Endometrium (tissue), 2 donors: ENCODE measurements at regions not wholly inside any gene's neighbourhood (a gene's known extent, or its start where the extent isn't known, plus 50 kb on each side); places are given as distances from the start of the nearest gene placed in this dataset.
"Not testable (repeated sequence)": the region's sequence is repeated elsewhere in the genome, so short reads cannot be mapped to it uniquely, and the experiment has no call there.

Experiments used
- FAIRE-seq: peaks from 2 replicates; lab custom pipeline; 2012; peaks lifted over from hg19 to GRCh38; lab: Jason Lieb, UNC
- donor health status: control.
- donor health status: control.

- FAIRE-seq = no peak
Measured at GRCh38 chr3:164927728-164928127, 150.6 kb downstream of the SI start.

- no peak for FAIRE-seq
Measured at GRCh38 chr3:164918905-164919304, 159.4 kb downstream of the SI start.

GRCh38 chr3:164912916-164913315, 165.4 kb downstream of the SI start:
- FAIRE-seq = no peak

DNA sequence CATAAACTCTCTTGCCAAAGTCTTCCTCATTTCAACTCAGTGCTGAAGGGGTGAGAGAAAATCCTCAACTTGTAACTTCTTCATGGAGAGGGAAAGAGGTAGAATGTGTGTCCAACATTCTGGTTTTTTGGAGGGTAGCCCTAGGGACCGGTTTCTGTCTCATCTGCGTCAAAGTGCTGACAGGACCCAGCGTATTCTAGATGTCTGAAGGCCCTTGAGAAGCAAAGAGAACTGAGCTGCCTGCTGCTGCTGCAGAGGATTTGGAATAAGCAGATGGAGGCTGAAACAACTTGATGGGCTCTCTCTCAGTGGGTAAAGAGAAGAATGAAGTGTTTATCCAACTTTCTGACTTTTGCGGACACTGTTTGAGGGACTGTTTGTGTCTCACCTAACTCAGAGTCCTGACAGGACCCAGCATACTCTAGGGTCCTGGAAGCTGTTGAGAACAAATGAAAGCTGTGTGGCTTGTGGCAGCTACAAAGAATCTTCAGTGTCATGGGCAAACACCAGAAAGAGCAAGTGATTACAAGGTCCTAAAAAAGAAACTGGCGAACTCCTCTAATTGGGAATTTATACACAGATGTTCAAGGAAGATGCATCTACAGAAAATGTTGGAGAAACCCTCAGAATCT, 174.4 kb downstream of the SI start:
- no peak for FAIRE-seq

- FAIRE-seq = no peak
Measured at GRCh38 chr3:164897342-164897741, 181.0 kb downstream of the SI start.

- no peak for FAIRE-seq
Measured at GRCh38 chr3:164890061-164890460, 188.2 kb downstream of the SI start.

GRCh38 chr3:164883171-164883570, 195.1 kb downstream of the SI start:
- FAIRE-seq = no peak

DNA sequence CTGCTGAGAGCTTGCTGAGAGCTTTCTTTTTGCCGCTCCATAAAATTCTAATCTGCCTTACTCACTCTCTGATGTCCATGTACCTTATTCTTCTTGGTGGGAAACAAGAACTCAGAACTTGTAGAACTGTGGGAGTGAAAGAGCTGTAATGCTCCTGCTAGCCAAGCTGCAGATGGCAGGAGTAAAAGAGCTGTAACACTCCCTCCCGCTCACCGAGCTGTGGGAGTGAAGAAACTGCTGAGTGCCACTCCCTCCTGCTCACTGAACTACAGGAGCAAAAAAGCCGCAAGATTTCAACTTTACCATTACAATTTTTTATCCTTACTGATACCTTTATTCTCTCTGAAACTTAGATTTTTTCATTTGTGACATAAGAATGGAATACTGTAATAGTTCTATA, 199.1 kb downstream of the SI start:
- FAIRE-seq = no peak

DNA sequence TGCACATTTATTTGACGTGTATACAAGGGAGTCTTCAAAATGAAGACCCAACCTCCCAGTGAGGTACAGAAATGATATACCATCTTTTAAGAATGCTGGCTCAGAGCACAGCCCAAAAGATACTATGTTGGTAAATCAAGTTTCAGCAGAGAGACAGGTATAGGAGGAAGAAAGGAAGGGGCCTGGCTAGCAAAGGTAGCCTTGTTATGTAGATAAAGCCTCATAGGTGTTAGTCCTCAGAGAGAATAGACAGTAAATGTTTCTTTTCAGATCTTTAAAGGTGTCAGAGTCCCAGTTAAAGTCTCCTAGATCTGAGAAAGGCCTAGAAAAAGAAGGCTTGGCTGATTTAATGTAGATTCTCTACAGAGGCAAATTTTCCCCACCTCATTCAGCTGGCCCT, 213.8 kb downstream of the SI start:
- no peak for FAIRE-seq

- FAIRE-seq = no peak
Measured at GRCh38 chr3:164852866-164853265, 225.4 kb downstream of the SI start.

- no peak for FAIRE-seq
Measured at GRCh38 chr3:164851905-164852304, 226.4 kb downstream of the SI start.

GRCh38 chr3:164851204-164851603, 227.1 kb downstream of the SI start:
- no peak for FAIRE-seq

GRCh38 chr3:164848923-164849322, 229.4 kb downstream of the SI start:
- no peak for FAIRE-seq

- FAIRE-seq = no peak
Measured at GRCh38 chr3:164845739-164846138, 232.6 kb downstream of the SI start.

DNA sequence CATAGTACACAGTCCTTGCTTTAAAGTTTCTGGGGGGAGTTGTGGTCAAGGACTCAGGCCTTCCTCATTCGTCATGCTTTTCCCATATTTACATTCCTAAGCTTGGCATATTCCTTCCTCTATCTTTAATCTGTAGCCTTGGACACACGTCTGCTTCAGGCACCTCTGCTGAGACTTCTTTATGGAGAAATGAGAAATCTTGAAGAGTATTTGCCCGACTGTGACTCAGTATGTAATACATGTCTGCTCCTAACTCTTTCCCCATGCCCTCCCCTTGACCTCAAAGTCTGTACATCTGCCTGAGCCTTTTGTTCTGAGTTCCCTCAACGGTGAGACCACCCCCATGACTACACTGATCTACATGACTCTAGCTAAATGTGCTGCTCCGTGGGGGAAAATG, 246.1 kb downstream of the SI start:
- FAIRE-seq = no peak

- FAIRE-seq = no peak
Measured at GRCh38 chr3:164818318-164818717, 260.0 kb downstream of the SI start.

GRCh38 chr3:164814106-164814505, 264.2 kb downstream of the SI start:
- no peak for FAIRE-seq

DNA sequence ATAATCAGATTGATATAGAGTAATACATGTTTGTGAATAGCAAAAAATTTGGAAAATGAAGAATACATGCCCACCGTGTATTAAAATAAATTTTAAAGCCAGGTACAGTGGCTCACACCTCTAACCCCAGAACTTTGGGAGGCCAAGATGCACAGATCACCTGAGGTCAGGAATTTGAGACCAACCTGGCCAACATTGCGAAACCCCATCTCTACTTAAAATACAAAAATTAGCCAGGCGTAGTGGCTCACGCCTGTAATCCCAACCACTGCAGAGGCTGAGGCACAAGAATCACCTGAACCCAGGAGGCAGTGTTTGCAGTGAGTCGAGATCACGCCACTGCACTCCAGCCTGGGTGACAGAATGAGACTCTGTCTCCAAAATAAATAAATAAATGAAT, 266.3 kb downstream of the SI start:
- no peak for FAIRE-seq

DNA sequence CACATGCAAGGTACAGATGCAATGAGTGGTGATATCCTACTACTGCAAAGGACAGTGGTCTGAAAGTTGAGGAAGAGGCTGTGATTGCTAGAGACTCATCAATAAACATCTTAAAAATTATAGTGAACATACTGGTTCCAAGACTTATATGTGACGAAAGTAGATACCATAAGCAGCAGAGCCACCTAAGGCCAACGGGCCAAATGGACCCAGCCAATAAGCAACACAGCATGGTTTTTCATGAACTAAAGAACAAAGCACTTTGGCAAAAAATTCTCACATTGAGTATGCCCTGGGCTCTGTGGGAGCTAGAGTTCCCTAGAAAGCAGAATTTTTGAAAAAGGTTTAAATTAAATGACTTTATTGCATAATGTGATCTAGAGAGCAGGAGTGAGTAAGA, 272.1 kb downstream of the SI start:
- FAIRE-seq = no peak

DNA sequence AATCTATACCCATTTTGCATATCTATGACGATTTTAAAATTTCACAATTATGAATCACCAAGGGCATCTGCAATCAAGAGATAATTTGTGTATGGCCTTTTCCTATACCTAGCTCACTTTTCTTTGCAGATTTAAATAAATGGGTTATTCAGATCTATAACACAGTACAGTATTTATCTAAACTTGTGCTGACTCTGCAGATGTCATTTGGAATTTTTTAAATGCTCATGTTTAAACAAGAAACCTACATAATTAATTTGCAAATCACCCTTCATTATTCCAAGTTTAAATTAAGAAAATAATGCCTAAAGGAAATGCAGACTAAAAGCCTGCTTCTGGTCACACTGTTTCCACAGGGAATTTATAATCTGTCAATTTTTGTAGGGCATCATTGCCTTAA, 284.2 kb downstream of the SI start:
- FAIRE-seq = no peak

GRCh38 chr3:164791263-164791662, 287.0 kb downstream of the SI start:
- no peak for FAIRE-seq

GRCh38 chr3:164784407-164784806, 293.9 kb downstream of the SI start:
- not testable (repeated sequence) for FAIRE-seq

GRCh38 chr3:164781755-164782154, 296.5 kb downstream of the SI start:
- FAIRE-seq = no peak

DNA sequence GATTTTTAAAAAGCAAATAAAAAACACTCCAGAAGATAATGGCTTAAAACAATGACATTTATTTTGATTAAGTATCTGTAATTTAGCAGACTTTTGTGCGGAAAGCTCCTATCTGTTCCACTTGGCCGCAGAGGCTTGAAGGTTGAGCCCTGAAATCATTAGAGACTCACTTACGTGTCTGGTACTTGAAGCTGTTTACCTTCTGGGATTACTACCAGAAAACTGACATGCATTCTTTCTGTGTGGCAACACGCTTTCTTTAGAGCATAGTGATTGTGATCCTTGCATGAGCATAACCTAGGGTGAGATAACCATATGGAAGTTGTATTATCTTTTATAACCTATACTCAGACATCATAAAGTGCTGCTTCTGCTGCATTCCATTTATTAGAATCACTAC, 298.5 kb downstream of the SI start:
- FAIRE-seq = no peak

- FAIRE-seq = no peak
Measured at GRCh38 chr3:164752812-164753211, 325.5 kb downstream of the SI start.
